ENCODE measurements at regions not wholly inside any gene's neighbourhood (a gene's known extent, or its start where the extent isn't known, plus 50 kb on each side); places are given as distances from the start of the nearest gene placed in this dataset.
A peak's percentile ranks its signal among the peaks of the same experiment; 100 is the strongest.

GRCh38 chr5:20660588-20660987 is 672.6 kb upstream of the CDH18 start:
- TF ChIP-seq CTCF (conservative IDR thresholded peaks at IDR 0.05; ENCODE audit: control insufficient read depth, insufficient read depth, low read depth, low read length): no peak
- no peak overlapping the region for H3K4me3 ChIP-seq (ENCODE audit: control insufficient read depth, low read depth, low read length)
- DNase-seq (ENCODE audit: low read depth): no peak

- no peak for DNase-seq (ENCODE audit: low read depth)
- no peak overlapping the region for H3K4me3 ChIP-seq (ENCODE audit: control insufficient read depth, low read depth, low read length)
- TF ChIP-seq CTCF (conservative IDR thresholded peaks at IDR 0.05; ENCODE audit: control insufficient read depth, insufficient read depth, low read depth, low read length): no peak
Observed at GRCh38 chr5:20656262-20656661, 668.3 kb upstream of the CDH18 start.

- no peak for TF ChIP-seq CTCF (conservative IDR thresholded peaks at IDR 0.05; ENCODE audit: control insufficient read depth, insufficient read depth, low read depth, low read length)
- H3K4me3 ChIP-seq (ENCODE audit: control insufficient read depth, low read depth, low read length): no peak overlapping the region
- no peak for DNase-seq (ENCODE audit: low read depth)
Observed at GRCh38 chr5:20655211-20655610, 667.2 kb upstream of the CDH18 start.

- TF ChIP-seq CTCF (conservative IDR thresholded peaks at IDR 0.05; ENCODE audit: control insufficient read depth, insufficient read depth, low read depth, low read length): no peak
- H3K4me3 ChIP-seq (ENCODE audit: control insufficient read depth, low read depth, low read length): no peak overlapping the region
- no peak for DNase-seq (ENCODE audit: low read depth)
Observed at GRCh38 chr5:20654746-20655145, 666.7 kb upstream of the CDH18 start.

- H3K4me3 ChIP-seq (ENCODE audit: control insufficient read depth, low read depth, low read length): no peak overlapping the region
- DNase-seq (ENCODE audit: low read depth): no peak
- TF ChIP-seq CTCF (conservative IDR thresholded peaks at IDR 0.05; ENCODE audit: control insufficient read depth, insufficient read depth, low read depth, low read length): no peak
Observed at GRCh38 chr5:20654033-20654432, 666.0 kb upstream of the CDH18 start.

- H3K4me3 ChIP-seq (ENCODE audit: control insufficient read depth, low read depth, low read length): no peak overlapping the region
- TF ChIP-seq CTCF (conservative IDR thresholded peaks at IDR 0.05; ENCODE audit: control insufficient read depth, insufficient read depth, low read depth, low read length): no peak
- DNase-seq (ENCODE audit: low read depth): peak; percentile 1
Observed at GRCh38 chr5:20649966-20650365, 662.0 kb upstream of the CDH18 start.

GRCh38 chr5:20648981-20649380 is 661.0 kb upstream of the CDH18 start:
- no peak for DNase-seq (ENCODE audit: low read depth)
- no peak for TF ChIP-seq CTCF (conservative IDR thresholded peaks at IDR 0.05; ENCODE audit: control insufficient read depth, insufficient read depth, low read depth, low read length)
- no peak overlapping the region for H3K4me3 ChIP-seq (ENCODE audit: control insufficient read depth, low read depth, low read length)
